ENCODE measurements at regions not wholly inside any gene's neighbourhood (a gene's known extent, or its start where the extent isn't known, plus 50 kb on each side); places are given as distances from the start of the nearest gene placed in this dataset.

- ATAC-seq (ENCODE audit: insufficient number of reproducible peaks, low FRiP score, low read depth): no peak
- TF ChIP-seq CTCF (IDR thresholded peaks at IDR 0.05): no peak
- no peaks in the 10 kb centered on the region for H3K36me3 ChIP-seq
Observed at GRCh38 chr3:106082616-106083015, 213.8 kb upstream of the CBLB start.

GRCh38 chr3:106083207-106083606 is 214.4 kb upstream of the CBLB start:
- H3K9me3 ChIP-seq: no peaks in the 10 kb centered on the region
- H3K4me1 ChIP-seq (ENCODE audit: control insufficient read depth in 1 of 2, low read depth in 2 of 2): no peaks in the 10 kb centered on the region
- H3K27ac ChIP-seq: no peak overlapping the region
- H3K4me3 ChIP-seq: no peak overlapping the region
- ATAC-seq (ENCODE audit: insufficient number of reproducible peaks, low FRiP score, low read depth) (no peak), DNase-seq (ENCODE audit: low spot score) (no peak)
- H3K36me3 ChIP-seq: no peaks in the 10 kb centered on the region
- TF ChIP-seq CTCF (IDR thresholded peaks at IDR 0.05): no peak
- no peaks in the 10 kb centered on the region for H3K27me3 ChIP-seq (replicated peaks; ENCODE audit: insufficient read depth)

More at GRCh38 chr3:106082616-106083015, 213.8 kb upstream of the CBLB start:
- no peaks in the 10 kb centered on the region for H3K9me3 ChIP-seq
- H3K27me3 ChIP-seq (replicated peaks; ENCODE audit: insufficient read depth): no peaks in the 10 kb centered on the region
- DNase-seq (ENCODE audit: low spot score): no peak
- H3K4me3 ChIP-seq: no peak overlapping the region
- no peaks in the 10 kb centered on the region for H3K4me1 ChIP-seq (ENCODE audit: control insufficient read depth in 1 of 2, low read depth in 2 of 2)
- H3K27ac ChIP-seq: no peak overlapping the region

DNA sequence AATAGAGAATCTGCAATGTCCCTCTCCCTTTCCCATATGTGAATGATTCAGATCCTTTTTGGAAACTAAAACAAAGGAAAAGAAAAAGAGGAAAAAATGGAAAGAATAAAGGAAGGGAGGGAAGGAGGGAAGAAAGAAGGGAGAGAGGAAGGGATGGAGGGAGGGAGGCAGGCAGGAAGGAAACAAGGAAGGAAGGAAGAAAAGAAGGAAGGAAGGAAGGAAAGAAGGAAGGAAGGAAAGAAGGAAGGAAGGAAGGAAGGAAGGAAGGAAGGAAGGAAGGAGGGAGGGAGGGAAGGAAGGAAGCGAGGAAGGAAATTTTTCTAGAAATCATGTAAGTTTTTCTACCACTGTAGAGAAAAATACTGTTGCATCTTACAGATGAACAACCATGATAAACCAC is 215.0 kb upstream of the CBLB start:
- Histone ChIP-seq H3K9me3 (no peaks in the 10 kb centered on the region), H3K36me3 (no peaks in the 10 kb centered on the region), H3K27ac (no peak overlapping the region), H3K4me1 (ENCODE audit: control insufficient read depth in 1 of 2, low read depth in 2 of 2) (no peaks in the 10 kb centered on the region), H3K4me3 (no peak overlapping the region), H3K27me3 (replicated peaks; ENCODE audit: insufficient read depth) (no peaks in the 10 kb centered on the region)
- TF ChIP-seq CTCF (IDR thresholded peaks at IDR 0.05): no peak
- ATAC-seq (ENCODE audit: insufficient number of reproducible peaks, low FRiP score, low read depth) (no peak), DNase-seq (ENCODE audit: low spot score) (no peak)

DNA sequence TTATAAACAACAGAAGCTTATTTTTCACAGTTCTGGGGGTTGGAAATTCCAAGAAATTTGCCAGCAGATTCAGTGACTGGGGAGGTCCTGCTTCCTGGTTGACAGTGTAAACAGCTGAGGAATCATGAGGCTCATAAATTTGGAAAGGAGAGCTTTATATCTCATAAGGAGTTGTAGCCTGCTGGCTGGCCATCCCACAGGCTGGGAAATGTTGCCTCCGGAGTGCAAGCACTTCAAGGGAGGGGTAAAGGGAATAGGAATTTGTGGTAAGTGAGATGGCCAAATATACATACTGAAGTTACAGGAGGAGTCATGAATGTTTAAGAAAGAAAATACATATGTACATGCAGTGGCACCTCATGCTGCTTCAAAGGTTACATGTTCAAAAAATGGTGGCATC is 217.2 kb upstream of the CBLB start:
- no peaks in the 10 kb centered on the region for H3K4me1 ChIP-seq (ENCODE audit: control insufficient read depth in 1 of 2, low read depth in 2 of 2)
- H3K27ac ChIP-seq: no peak overlapping the region
- DNase-seq (ENCODE audit: low spot score): no peak
- no peak for ATAC-seq (ENCODE audit: insufficient number of reproducible peaks, low FRiP score, low read depth)
- H3K4me3 ChIP-seq: no peak overlapping the region
- no peaks in the 10 kb centered on the region for H3K36me3 ChIP-seq
- H3K27me3 ChIP-seq (replicated peaks; ENCODE audit: insufficient read depth): no peaks in the 10 kb centered on the region
- H3K9me3 ChIP-seq: no peaks in the 10 kb centered on the region
- no peak for TF ChIP-seq CTCF (IDR thresholded peaks at IDR 0.05)

DNA sequence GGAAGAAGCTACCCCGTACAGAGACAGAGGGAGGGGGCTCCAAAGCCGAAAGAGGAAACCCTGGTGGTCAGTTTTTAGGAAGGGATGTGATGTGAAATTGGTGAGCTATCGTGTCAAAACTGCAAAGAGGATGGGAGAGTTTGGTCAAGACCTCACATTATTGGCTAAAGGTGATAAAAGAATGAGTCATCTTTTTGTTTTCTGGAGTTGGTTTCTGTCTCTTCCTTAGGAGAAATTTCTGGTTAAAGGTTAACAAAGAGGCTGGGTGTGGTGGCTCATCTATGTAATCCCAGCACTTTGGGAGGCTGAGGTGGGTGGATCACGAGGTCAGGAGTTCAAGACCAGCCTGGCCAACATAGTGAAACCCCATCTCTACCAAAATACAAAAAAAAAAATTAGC is 217.8 kb upstream of the CBLB start:
- no peaks in the 10 kb centered on the region for H3K9me3 ChIP-seq
- DNase-seq (ENCODE audit: low spot score): no peak
- H3K36me3 ChIP-seq: no peaks in the 10 kb centered on the region
- no peak for ATAC-seq (ENCODE audit: insufficient number of reproducible peaks, low FRiP score, low read depth)
- H3K27me3 ChIP-seq (replicated peaks; ENCODE audit: insufficient read depth): no peaks in the 10 kb centered on the region
- no peak for TF ChIP-seq CTCF (IDR thresholded peaks at IDR 0.05)
- H3K27ac ChIP-seq: no peak overlapping the region
- H3K4me1 ChIP-seq (ENCODE audit: control insufficient read depth in 1 of 2, low read depth in 2 of 2): no peaks in the 10 kb centered on the region
- H3K4me3 ChIP-seq: no peak overlapping the region
